ENCODE measurements at regions not wholly inside any gene's neighbourhood (a gene's known extent, or its start where the extent isn't known, plus 50 kb on each side); places are given as distances from the start of the nearest gene placed in this dataset.
"Not testable (repeated sequence)": the region's sequence is repeated elsewhere in the genome, so short reads cannot be mapped to it uniquely, and the experiment has no call there.

DNA sequence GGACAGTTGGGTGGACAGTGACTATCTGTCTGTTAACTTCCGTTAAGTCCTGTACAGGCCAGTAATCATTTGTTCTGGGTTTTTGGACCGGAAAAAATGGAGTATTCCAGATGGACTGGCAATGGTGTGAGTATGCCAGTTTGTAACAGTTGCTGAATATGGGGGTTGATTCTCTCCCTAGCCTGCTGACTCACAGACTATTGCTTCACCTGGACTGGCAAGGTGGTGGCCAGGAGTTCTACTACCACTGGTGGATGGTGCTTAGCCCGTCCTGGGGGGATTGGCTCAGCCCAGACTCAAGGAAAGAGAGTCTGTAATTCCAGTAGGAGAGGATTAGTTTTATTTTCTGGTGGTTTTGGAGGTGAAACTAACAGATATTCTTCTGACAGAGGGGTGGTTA is 343.8 kb upstream of the USP9Y start:
- Histone ChIP-seq H3K27ac (ENCODE audit: low read depth, low read length) (no peak overlapping the region), H3K4me1 (ENCODE audit: control insufficient read depth in 3 of 3, insufficient read depth in 3 of 3, low read length in 3 of 3) (no peaks in the 10 kb centered on the region), H3K4me3 (ENCODE audit: low read length in 3 of 3) (no peak overlapping the region), H3K27me3 (ENCODE audit: control insufficient read depth in 3 of 3, insufficient read depth in 3 of 3, low read length in 3 of 3) (no peaks in the 10 kb centered on the region), H3K9ac (ENCODE audit: low read depth in 1 of 3, low read length in 3 of 3) (no peak overlapping the region), H3K36me3 (ENCODE audit: control insufficient read depth in 3 of 3, insufficient read depth in 3 of 3, low read length in 3 of 3) (no peaks in the 10 kb centered on the region), H3K9me3 (ENCODE audit: control insufficient read depth in 3 of 3, low read length in 3 of 3) (no peaks in the 10 kb centered on the region)

DNA sequence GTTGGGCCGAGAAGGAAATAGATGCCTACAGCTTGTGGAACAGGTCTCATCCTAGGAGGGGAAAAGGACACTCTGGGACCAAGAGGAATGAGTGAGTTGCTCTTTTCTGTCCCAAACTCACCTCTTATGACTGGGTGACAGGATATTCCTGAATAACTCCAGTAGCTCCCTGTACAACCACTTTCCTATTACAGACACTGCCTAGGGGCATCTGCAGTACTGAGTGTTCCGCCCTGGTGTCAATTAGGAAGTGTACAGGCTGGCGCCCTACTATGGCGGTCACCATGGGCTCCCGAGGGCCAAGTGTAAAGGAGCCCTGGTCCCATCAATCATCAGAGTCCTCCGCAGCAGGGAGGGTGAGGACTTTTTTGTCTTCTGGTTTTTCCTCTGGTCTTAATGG is 343.4 kb upstream of the USP9Y start:
- Histone ChIP-seq H3K4me1 (ENCODE audit: control insufficient read depth in 3 of 3, insufficient read depth in 3 of 3, low read length in 3 of 3) (no peaks in the 10 kb centered on the region), H3K27ac (ENCODE audit: low read depth, low read length) (no peak overlapping the region), H3K27me3 (ENCODE audit: control insufficient read depth in 3 of 3, insufficient read depth in 3 of 3, low read length in 3 of 3) (no peaks in the 10 kb centered on the region), H3K36me3 (ENCODE audit: control insufficient read depth in 3 of 3, insufficient read depth in 3 of 3, low read length in 3 of 3) (no peaks in the 10 kb centered on the region), H3K9me3 (ENCODE audit: control insufficient read depth in 3 of 3, low read length in 3 of 3) (no peaks in the 10 kb centered on the region), H3K9ac (ENCODE audit: low read depth in 1 of 3, low read length in 3 of 3) (no peak overlapping the region), H3K4me3 (ENCODE audit: low read length in 3 of 3) (no peak overlapping the region)

DNA sequence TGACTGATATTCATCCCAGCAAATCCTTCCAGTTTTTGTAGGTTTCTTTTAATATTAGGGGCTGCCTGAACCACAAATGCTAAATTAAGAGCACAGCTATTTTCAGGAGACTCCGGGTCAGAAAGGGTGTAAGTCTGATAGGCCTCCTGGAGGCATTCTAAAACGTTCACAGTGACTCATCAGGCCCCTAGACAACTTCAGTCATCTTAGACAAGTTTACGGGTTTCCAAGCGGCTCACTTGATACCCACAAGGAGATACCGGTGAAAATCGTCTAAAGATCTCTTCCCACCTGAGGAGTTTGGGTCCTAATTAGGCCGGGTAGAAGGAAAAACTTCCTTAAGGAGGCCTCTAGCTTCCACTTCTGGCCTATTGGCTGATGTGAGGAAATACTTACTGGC is 342.7 kb upstream of the USP9Y start:
- Histone ChIP-seq H3K27me3 (ENCODE audit: control insufficient read depth in 3 of 3, insufficient read depth in 3 of 3, low read length in 3 of 3) (no peaks in the 10 kb centered on the region), H3K9me3 (ENCODE audit: control insufficient read depth in 3 of 3, low read length in 3 of 3) (no peaks in the 10 kb centered on the region), H3K4me3 (ENCODE audit: low read length in 3 of 3) (no peak overlapping the region), H3K9ac (ENCODE audit: low read depth in 1 of 3, low read length in 3 of 3) (no peak overlapping the region), H3K36me3 (ENCODE audit: control insufficient read depth in 3 of 3, insufficient read depth in 3 of 3, low read length in 3 of 3) (no peaks in the 10 kb centered on the region), H3K4me1 (ENCODE audit: control insufficient read depth in 3 of 3, insufficient read depth in 3 of 3, low read length in 3 of 3) (no peaks in the 10 kb centered on the region), H3K27ac (ENCODE audit: low read depth, low read length) (no peak overlapping the region)

DNA sequence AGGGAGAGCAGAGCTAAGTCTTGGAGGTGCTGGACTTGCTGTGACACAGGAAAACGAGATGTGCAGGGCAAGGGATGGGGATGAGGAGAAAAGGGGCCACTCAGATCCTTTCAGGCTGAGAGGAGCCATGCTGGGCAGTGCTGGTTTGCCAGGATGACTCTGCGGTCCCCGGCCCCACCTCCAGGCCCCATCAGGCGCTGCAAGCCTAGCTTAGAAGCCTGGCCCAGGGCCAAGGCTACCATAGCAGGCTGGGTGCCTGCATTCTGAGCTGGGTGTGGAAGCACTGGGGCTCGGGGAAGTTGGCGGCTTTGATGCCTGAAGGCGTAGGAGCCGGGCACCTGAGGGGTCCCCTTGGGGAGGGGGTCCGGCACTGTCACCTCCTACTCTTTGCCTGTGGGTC is 341.2 kb upstream of the USP9Y start:
- no peaks in the 10 kb centered on the region for H3K4me1 ChIP-seq (ENCODE audit: control insufficient read depth in 3 of 3, insufficient read depth in 3 of 3, low read length in 3 of 3)
- no peak overlapping the region for H3K9ac ChIP-seq (ENCODE audit: low read depth in 1 of 3, low read length in 3 of 3)
- no peak overlapping the region for H3K27ac ChIP-seq (ENCODE audit: low read depth, low read length)

DNA sequence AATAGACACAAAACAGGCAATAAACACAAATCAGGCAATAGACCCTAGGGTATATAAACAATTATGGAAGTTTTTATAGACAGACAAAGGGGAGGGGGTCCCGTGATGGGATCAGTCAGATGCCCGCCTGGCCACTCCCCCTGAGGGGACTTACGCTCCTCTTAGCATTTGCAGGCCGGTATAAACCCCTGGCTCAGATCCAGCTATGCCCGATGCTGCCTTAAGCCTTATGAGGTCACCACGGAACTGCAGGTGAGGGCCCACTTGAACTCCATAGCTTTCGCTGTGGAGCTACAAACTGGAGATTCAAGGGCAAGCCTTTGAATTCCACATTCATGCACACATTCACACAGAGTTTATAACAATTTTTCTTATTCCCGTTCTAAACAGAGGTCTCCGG is 340.5 kb upstream of the USP9Y start:
- Histone ChIP-seq H3K27ac (ENCODE audit: low read depth, low read length) (no peak overlapping the region), H3K36me3 (ENCODE audit: control insufficient read depth in 3 of 3, insufficient read depth in 3 of 3, low read length in 3 of 3) (no peaks in the 10 kb centered on the region), H3K27me3 (ENCODE audit: control insufficient read depth in 3 of 3, insufficient read depth in 3 of 3, low read length in 3 of 3) (no peaks in the 10 kb centered on the region), H3K4me1 (ENCODE audit: control insufficient read depth in 3 of 3, insufficient read depth in 3 of 3, low read length in 3 of 3) (no peaks in the 10 kb centered on the region), H3K9ac (ENCODE audit: low read depth in 1 of 3, low read length in 3 of 3) (no peak overlapping the region), H3K4me3 (ENCODE audit: low read length in 3 of 3) (no peak overlapping the region), H3K9me3 (ENCODE audit: control insufficient read depth in 3 of 3, low read length in 3 of 3) (no peaks in the 10 kb centered on the region)

More for the DNA sequence above, 341.2 kb upstream of the USP9Y start:
- H3K36me3 ChIP-seq (ENCODE audit: control insufficient read depth in 3 of 3, insufficient read depth in 3 of 3, low read length in 3 of 3): no peaks in the 10 kb centered on the region
- no peak overlapping the region for H3K4me3 ChIP-seq (ENCODE audit: low read length in 3 of 3)
- no peaks in the 10 kb centered on the region for H3K27me3 ChIP-seq (ENCODE audit: control insufficient read depth in 3 of 3, insufficient read depth in 3 of 3, low read length in 3 of 3)
- no peaks in the 10 kb centered on the region for H3K9me3 ChIP-seq (ENCODE audit: control insufficient read depth in 3 of 3, low read length in 3 of 3)

DNA sequence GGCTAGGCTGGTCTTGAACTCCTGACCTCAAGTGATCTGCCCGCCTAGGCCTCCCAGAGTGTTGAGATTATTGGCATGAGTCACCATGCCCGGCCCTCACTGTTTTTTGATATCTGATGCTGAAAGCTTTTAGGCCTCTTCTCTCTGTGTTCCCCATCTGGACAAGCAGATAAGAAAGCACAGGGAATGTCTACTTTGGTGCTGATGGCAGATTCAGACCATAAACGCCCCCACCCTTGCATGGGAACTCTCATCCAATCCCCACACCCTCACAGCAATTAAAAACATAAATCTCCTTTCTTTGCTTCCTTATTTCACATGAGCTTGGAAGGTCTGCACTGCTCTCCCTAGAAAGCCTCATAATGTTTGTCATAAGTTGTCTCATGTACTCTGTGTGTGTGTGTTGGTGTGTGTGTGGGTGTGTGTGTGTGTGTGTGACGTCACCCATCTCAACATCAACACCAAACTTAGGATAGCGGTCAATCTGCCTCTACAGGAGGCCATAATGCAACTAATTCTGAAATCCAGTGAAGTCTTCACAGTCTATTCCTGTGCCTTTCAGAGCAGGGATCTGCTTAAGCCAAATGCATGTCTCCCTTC is 335.6 kb upstream of the USP9Y start:
- Histone ChIP-seq H3K27ac (ENCODE audit: low read depth, low read length) (no peak overlapping the region), H3K36me3 (ENCODE audit: control insufficient read depth in 3 of 3, insufficient read depth in 3 of 3, low read length in 3 of 3) (no peaks in the 10 kb centered on the region), H3K9me3 (ENCODE audit: control insufficient read depth in 3 of 3, low read length in 3 of 3) (no peaks in the 10 kb centered on the region), H3K4me3 (ENCODE audit: low read length in 3 of 3) (no peak overlapping the region), H3K9ac (ENCODE audit: low read depth in 1 of 3, low read length in 3 of 3) (no peak overlapping the region), H3K4me1 (ENCODE audit: control insufficient read depth in 3 of 3, insufficient read depth in 3 of 3, low read length in 3 of 3) (no peaks in the 10 kb centered on the region), H3K27me3 (ENCODE audit: control insufficient read depth in 3 of 3, insufficient read depth in 3 of 3, low read length in 3 of 3) (no peaks in the 10 kb centered on the region)

DNA sequence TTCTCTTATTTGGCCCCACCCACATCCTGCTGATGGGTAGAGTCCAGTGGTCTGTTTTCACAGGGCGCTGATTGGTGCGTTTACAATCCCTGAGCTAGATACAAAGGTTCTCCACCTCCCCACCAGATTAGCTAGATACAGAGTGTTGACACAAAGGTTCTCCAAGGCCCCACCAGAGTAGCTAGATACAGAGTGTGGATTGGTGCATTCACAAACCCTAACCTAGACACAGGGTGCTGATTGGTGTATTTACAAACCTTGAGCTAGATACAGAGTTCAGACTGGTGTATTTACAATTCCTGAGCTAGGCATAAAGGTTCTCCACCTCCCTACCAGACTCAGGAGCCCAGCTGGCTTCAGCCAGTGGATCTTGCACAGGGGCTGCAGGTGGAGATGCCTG is 326.4 kb upstream of the USP9Y start:
- H3K27me3 ChIP-seq (ENCODE audit: control insufficient read depth in 3 of 3, insufficient read depth in 3 of 3, low read length in 3 of 3); H3K9me3 ChIP-seq (ENCODE audit: control insufficient read depth in 3 of 3, low read length in 3 of 3); H3K4me3 ChIP-seq (ENCODE audit: low read length in 3 of 3); H3K36me3 ChIP-seq (ENCODE audit: control insufficient read depth in 3 of 3, insufficient read depth in 3 of 3, low read length in 3 of 3); H3K9ac ChIP-seq (ENCODE audit: low read depth in 1 of 3, low read length in 3 of 3); H3K4me1 ChIP-seq (ENCODE audit: control insufficient read depth in 3 of 3, insufficient read depth in 3 of 3, low read length in 3 of 3); H3K27ac ChIP-seq (ENCODE audit: low read depth, low read length): not testable (repeated sequence)

DNA sequence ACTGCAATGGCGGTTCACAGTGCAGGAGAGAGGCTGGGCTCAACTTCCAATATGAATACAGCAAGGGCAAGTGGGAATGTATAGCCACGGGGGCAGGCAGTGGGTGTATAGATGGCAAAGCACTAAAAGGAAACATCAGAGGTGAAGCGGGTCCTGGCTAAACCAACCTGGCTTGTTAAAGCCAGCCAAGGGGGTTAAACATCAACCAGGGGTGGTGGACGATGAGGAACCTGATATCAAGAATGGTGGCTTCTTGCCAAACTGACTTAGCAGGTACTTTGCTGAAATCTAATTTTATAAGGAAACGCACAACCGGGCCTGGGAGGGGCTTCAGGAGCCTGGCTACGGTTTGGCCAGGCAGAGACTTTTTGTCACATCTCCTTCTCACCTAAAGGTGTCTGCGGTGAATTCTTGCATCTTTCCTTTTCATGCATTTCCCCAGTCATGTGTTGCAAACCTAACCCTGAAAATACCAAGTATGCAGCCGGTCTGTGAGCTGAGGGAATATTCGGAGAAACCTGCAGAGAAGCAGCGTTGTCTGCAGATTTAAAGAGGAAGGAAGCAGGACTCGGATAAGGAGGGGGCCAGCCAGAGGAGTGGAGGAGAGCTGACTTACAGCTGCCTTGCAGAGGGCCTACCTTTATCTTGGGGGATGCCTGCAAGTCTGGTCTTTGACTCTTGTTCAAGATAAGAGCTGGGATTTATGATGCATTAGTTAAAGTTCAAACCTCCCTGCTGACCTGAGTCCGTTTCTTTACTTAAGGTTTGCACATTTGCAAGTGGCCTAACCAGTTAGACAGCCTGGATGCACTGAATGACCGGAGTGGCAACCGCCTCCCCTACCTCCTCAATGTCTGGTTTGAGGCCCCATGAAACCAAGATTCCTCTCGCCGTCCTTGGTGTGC is 309.1 kb upstream of the USP9Y start:
- not testable (repeated sequence) for H3K27ac ChIP-seq (ENCODE audit: low read depth, low read length); H3K9me3 ChIP-seq (ENCODE audit: control insufficient read depth in 3 of 3, low read length in 3 of 3); H3K4me1 ChIP-seq (ENCODE audit: control insufficient read depth in 3 of 3, insufficient read depth in 3 of 3, low read length in 3 of 3); H3K9ac ChIP-seq (ENCODE audit: low read depth in 1 of 3, low read length in 3 of 3); H3K4me3 ChIP-seq (ENCODE audit: low read length in 3 of 3); H3K36me3 ChIP-seq (ENCODE audit: control insufficient read depth in 3 of 3, insufficient read depth in 3 of 3, low read length in 3 of 3); H3K27me3 ChIP-seq (ENCODE audit: control insufficient read depth in 3 of 3, insufficient read depth in 3 of 3, low read length in 3 of 3)

DNA sequence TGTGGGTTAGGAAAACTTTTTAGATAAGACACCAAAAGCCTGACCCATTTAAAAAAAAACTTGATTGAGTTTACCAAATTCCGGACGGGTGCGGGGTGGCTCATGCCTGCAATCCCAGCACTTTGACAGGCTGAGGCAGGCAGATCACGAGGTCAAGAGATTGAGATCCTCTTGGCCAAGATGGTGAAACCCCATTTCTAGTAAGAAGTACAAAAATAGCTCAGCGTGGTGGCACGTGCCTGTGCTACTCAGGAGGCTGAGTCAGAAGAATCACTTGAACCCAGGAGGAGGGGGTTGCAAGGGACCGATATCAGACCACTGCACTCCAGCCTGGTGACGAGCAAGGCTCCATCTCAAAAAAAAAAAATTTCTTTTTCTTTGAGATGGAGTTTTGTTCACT is 307.8 kb upstream of the USP9Y start:
- no peaks in the 10 kb centered on the region for H3K36me3 ChIP-seq (ENCODE audit: control insufficient read depth in 3 of 3, insufficient read depth in 3 of 3, low read length in 3 of 3)
- no peak overlapping the region for H3K4me3 ChIP-seq (ENCODE audit: low read length in 3 of 3)
- H3K4me1 ChIP-seq (ENCODE audit: control insufficient read depth in 3 of 3, insufficient read depth in 3 of 3, low read length in 3 of 3): no peaks in the 10 kb centered on the region
- H3K9me3 ChIP-seq (ENCODE audit: control insufficient read depth in 3 of 3, low read length in 3 of 3): no peaks in the 10 kb centered on the region
- no peaks in the 10 kb centered on the region for H3K27me3 ChIP-seq (ENCODE audit: control insufficient read depth in 3 of 3, insufficient read depth in 3 of 3, low read length in 3 of 3)
- H3K9ac ChIP-seq (ENCODE audit: low read depth in 1 of 3, low read length in 3 of 3): no peak overlapping the region
- H3K27ac ChIP-seq (ENCODE audit: low read depth, low read length): no peak overlapping the region

DNA sequence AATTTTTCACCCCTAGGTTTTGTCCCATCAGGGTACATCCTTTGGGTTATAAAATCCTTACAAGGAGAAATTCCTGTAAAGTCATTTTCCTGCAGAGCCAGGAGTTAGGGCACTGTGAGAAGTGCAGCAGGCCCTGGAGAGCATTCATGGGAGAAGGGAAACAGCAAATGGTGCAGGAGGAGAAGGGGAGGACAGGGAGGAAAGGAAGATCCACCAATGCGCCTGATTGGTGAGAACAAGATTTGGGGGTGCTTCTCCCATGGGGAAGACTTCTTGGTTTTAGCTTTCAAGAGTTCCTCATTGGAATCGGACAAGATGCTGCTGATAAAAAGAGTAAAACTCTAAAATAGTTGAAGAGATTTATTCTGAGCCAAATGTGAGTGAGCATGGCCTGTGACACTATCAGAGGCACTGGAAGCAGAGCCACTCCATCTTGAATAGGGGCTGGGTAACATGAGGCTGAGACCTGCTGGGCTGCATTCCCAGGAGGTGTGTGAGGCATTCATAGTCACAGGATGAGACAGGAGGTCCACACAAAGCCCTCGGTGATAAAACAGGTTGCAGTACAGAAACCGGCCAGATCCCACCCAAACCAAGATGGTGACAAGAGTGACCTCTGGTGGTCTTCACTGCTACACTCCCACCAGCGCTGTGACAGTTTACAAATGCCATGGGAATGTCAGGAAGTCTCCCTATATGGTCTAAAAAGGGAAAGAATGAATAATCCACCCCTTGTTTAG is 305.5 kb upstream of the USP9Y start:
- not testable (repeated sequence) for H3K9ac ChIP-seq (ENCODE audit: low read depth in 1 of 3, low read length in 3 of 3); H3K36me3 ChIP-seq (ENCODE audit: control insufficient read depth in 3 of 3, insufficient read depth in 3 of 3, low read length in 3 of 3); H3K27me3 ChIP-seq (ENCODE audit: control insufficient read depth in 3 of 3, insufficient read depth in 3 of 3, low read length in 3 of 3); H3K4me1 ChIP-seq (ENCODE audit: control insufficient read depth in 3 of 3, insufficient read depth in 3 of 3, low read length in 3 of 3); H3K9me3 ChIP-seq (ENCODE audit: control insufficient read depth in 3 of 3, low read length in 3 of 3); H3K4me3 ChIP-seq (ENCODE audit: low read length in 3 of 3); H3K27ac ChIP-seq (ENCODE audit: low read depth, low read length)
